Embryonic facial prominence (tissue), 1 donor: ENCODE measurements at regions not wholly inside any gene's neighbourhood (a gene's known extent, or its start where the extent isn't known, plus 50 kb on each side); places are given as distances from the start of the nearest gene placed in this dataset.

Experiments
- DNase-seq: peaks from one replicate; pipeline ENCODE4 v3.0.0-alpha.2; 2016; ENCODE audit errors: extremely low spot score

- peak; percentile 23 for DNase-seq
Measured at GRCh38 chr2:104408266-104408665, 445.6 kb upstream of the POU3F3 start.

GRCh38 chr2:104410136-104410535, 443.8 kb upstream of the POU3F3 start:
- no peak for DNase-seq

GRCh38 chr2:104412384-104412783, 441.5 kb upstream of the POU3F3 start:
- no peak for DNase-seq

- no peak for DNase-seq
Measured at GRCh38 chr2:104413890-104414289, 440.0 kb upstream of the POU3F3 start.

GRCh38 chr2:104415284-104415683, 438.6 kb upstream of the POU3F3 start:
- no peak for DNase-seq

- no peak for DNase-seq
Measured at GRCh38 chr2:104416339-104417000, 437.4 kb upstream of the POU3F3 start.

- no peak for DNase-seq
Measured at GRCh38 chr2:104420420-104420819, 433.5 kb upstream of the POU3F3 start.

- no peak for DNase-seq
Measured at GRCh38 chr2:104420953-104421352, 433.0 kb upstream of the POU3F3 start.

- no peak for DNase-seq
Measured at GRCh38 chr2:104425850-104426595, 427.9 kb upstream of the POU3F3 start.

- no peak for DNase-seq
Measured at GRCh38 chr2:104428155-104428554, 425.8 kb upstream of the POU3F3 start.

- no peak for DNase-seq
Measured at GRCh38 chr2:104429639-104430358, 424.1 kb upstream of the POU3F3 start.

GRCh38 chr2:104430359-104430740, 423.6 kb upstream of the POU3F3 start:
- DNase-seq, result no peak

- DNase-seq, result no peak
Measured at GRCh38 chr2:104430852-104431251, 423.1 kb upstream of the POU3F3 start.

- DNase-seq, result no peak
Measured at GRCh38 chr2:104431701-104432121, 422.2 kb upstream of the POU3F3 start.

GRCh38 chr2:104432401-104432800, 421.5 kb upstream of the POU3F3 start:
- DNase-seq, result no peak

- DNase-seq, result no peak
Measured at GRCh38 chr2:104432991-104433390, 420.9 kb upstream of the POU3F3 start.

- DNase-seq, result no peak
Measured at GRCh38 chr2:104433657-104434056, 420.3 kb upstream of the POU3F3 start.

GRCh38 chr2:104434318-104434792, 419.6 kb upstream of the POU3F3 start:
- no peak for DNase-seq

GRCh38 chr2:104434966-104435365, 418.9 kb upstream of the POU3F3 start:
- DNase-seq, result no peak

GRCh38 chr2:104438481-104438880, 415.4 kb upstream of the POU3F3 start:
- no peak for DNase-seq

- DNase-seq, result no peak
Measured at GRCh38 chr2:104443145-104443544, 410.8 kb upstream of the POU3F3 start.

- no peak for DNase-seq
Measured at GRCh38 chr2:104444392-104444791, 409.5 kb upstream of the POU3F3 start.

- no peak for DNase-seq
Measured at GRCh38 chr2:104444889-104445288, 409.0 kb upstream of the POU3F3 start.
